ENCODE measurements at regions not wholly inside any gene's neighbourhood (a gene's known extent, or its start where the extent isn't known, plus 50 kb on each side); places are given as distances from the start of the nearest gene placed in this dataset.

DNA sequence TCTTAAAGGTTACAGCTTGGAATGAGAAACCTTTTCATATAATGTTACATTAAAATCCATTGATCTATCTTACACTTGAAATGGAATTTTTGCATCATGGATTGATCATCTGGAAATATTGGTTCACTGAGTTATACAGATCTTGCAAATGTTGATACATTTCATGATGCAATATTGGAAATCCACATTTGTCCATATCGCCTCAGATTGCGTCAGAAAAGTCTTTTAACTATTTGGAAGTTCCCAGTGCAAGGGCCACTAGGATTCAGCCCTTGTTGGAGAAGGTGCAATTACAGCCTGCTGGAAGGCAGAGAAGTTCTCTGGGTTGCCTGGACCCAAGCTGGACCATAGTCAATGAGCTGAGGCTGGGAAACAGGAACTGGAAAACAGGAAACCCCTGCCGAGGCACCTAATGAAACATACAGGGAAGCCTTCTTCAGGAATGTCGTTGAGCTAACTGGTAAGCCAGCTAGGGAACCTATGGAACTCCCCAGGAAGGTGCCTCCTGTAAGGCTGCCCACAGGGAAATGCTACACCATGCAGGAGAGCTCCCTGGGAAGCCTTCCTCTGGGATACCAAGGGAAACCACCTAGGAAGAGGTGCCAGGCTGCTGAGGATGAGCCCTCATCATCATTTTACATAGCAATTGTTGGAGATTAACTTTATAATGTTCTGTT is 600.4 kb upstream of the CADM1 start:
- TF ChIP-seq, protein P1, sequence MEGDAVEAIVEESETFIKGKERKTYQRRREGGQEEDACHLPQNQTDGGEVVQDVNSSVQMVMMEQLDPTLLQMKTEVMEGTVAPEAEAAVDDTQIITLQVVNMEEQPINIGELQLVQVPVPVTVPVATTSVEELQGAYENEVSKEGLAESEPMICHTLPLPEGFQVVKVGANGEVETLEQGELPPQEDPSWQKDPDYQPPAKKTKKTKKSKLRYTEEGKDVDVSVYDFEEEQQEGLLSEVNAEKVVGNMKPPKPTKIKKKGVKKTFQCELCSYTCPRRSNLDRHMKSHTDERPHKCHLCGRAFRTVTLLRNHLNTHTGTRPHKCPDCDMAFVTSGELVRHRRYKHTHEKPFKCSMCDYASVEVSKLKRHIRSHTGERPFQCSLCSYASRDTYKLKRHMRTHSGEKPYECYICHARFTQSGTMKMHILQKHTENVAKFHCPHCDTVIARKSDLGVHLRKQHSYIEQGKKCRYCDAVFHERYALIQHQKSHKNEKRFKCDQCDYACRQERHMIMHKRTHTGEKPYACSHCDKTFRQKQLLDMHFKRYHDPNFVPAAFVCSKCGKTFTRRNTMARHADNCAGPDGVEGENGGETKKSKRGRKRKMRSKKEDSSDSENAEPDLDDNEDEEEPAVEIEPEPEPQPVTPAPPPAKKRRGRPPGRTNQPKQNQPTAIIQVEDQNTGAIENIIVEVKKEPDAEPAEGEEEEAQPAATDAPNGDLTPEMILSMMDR (IDR thresholded peaks at IDR 0.05; ENCODE audit: low read depth, low read length, missing input control), result no peak
- no peak for TF ChIP-seq HNF4G (IDR thresholded peaks at IDR 0.05)
